ENCODE measurements at regions not wholly inside any gene's neighbourhood (a gene's known extent, or its start where the extent isn't known, plus 50 kb on each side); places are given as distances from the start of the nearest gene placed in this dataset.

GRCh38 chr20:4513720-4514119 is 172.5 kb upstream of the PRNP start:
- H3K36me3 Mint-ChIP-seq (ENCODE audit: unreplicated experiment) = no peaks in the 10 kb centered on the region
- H3K27ac Mint-ChIP-seq (ENCODE audit: unreplicated experiment) = peak overlapping the region; percentile 2
- DNase-seq (ENCODE audit: extremely low spot score, unreplicated experiment) = no peak

GRCh38 chr20:4512891-4513550 is 173.2 kb upstream of the PRNP start:
- Mint-ChIP-seq H3K27me3 (ENCODE audit: unreplicated experiment) (no peaks in the 10 kb centered on the region), H3K4me1 (ENCODE audit: unreplicated experiment) (peaks cover 20% of the 10 kb centered on the region), H3K4me3 (ENCODE audit: unreplicated experiment) (no peak overlapping the region), H3K9me3 (ENCODE audit: unreplicated experiment) (peaks cover 4% of the 10 kb centered on the region), H3K36me3 (ENCODE audit: unreplicated experiment) (no peaks in the 10 kb centered on the region), H3K27ac (ENCODE audit: unreplicated experiment) (peak overlapping the region; percentile 23)
- DNase-seq (ENCODE audit: extremely low spot score, unreplicated experiment) = no peak
- TF ChIP-seq CTCF (IDR thresholded peaks at IDR 0.05) = no peak

More at GRCh38 chr20:4513720-4514119, 172.5 kb upstream of the PRNP start:
- TF ChIP-seq CTCF (IDR thresholded peaks at IDR 0.05) = no peak
- peaks cover 4% of the 10 kb centered on the region for H3K9me3 Mint-ChIP-seq (ENCODE audit: unreplicated experiment)
- H3K27me3 Mint-ChIP-seq (ENCODE audit: unreplicated experiment) = no peaks in the 10 kb centered on the region
- H3K4me3 Mint-ChIP-seq (ENCODE audit: unreplicated experiment) = no peak overlapping the region
- peaks cover 20% of the 10 kb centered on the region for H3K4me1 Mint-ChIP-seq (ENCODE audit: unreplicated experiment)

- Mint-ChIP-seq H3K27me3 (ENCODE audit: unreplicated experiment) (no peaks in the 10 kb centered on the region), H3K9me3 (ENCODE audit: unreplicated experiment) (peaks cover 4% of the 10 kb centered on the region), H3K4me1 (ENCODE audit: unreplicated experiment) (peaks cover 29% of the 10 kb centered on the region), H3K27ac (ENCODE audit: unreplicated experiment) (no peak overlapping the region), H3K36me3 (ENCODE audit: unreplicated experiment) (no peaks in the 10 kb centered on the region), H3K4me3 (ENCODE audit: unreplicated experiment) (no peak overlapping the region)
- TF ChIP-seq CTCF (IDR thresholded peaks at IDR 0.05) = no peak
- no peak for DNase-seq (ENCODE audit: extremely low spot score, unreplicated experiment)
These were observed 174.5 kb upstream of the PRNP start for GRCh38 chr20:4511776-4512175.

DNA sequence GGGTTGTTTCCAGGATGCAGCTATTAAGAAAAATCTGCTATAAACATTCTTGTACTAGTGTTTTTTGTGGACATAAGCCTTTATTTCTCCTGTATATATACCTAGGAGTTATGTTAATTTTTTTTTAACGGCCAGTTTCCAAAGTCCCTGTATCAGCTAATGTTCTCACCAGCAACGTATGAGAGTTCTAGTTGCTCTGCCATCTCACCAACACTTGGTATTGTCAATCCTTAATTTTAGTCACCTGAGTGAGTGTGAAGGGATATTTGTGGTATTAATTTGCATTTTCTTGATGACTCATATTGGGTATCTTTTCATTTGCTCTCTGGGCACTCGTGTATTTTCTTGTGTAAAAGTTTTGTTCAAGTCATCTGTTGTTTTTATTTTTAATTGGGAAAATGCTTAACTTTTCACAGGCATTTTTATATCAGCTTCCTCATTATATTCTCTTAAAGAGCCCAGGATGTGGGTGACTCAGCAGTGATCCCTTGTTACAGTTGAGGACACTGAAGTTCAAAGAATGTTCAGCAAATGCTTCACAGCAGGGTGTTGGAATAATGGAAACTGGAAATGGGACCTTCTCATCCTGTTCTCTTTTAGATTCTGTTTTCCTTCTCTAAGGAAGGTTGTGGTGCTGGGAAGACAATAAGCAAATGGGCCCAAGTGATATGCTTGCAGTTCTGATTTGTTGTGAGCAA is 176.3 kb upstream of the PRNP start:
- no peaks in the 10 kb centered on the region for H3K27me3 Mint-ChIP-seq (ENCODE audit: unreplicated experiment)
- peaks cover 29% of the 10 kb centered on the region for H3K4me1 Mint-ChIP-seq (ENCODE audit: unreplicated experiment)
- peaks cover 4% of the 10 kb centered on the region for H3K9me3 Mint-ChIP-seq (ENCODE audit: unreplicated experiment)
- no peak for TF ChIP-seq CTCF (IDR thresholded peaks at IDR 0.05)
- no peak overlapping the region for H3K4me3 Mint-ChIP-seq (ENCODE audit: unreplicated experiment)
- no peaks in the 10 kb centered on the region for H3K36me3 Mint-ChIP-seq (ENCODE audit: unreplicated experiment)
- no peak for DNase-seq (ENCODE audit: extremely low spot score, unreplicated experiment)
- no peak overlapping the region for H3K27ac Mint-ChIP-seq (ENCODE audit: unreplicated experiment)

DNA sequence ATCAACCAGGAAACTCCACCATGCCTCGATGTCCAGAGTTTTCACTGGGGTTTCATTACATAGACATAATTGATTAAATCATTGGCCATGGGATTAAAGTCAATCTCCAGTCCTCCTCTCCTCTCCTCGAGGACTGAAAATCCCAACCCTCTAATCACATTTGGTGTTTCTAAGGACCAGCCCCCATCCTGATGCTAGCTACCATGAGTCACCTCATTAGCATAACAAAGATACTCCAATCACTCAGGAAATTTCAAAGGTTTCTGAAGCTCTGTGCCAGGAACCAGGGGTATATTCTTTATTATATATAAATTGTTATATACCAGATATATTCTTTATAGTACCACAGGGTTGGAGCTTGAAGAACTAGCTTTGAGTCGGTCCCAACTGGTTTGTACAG is 177.5 kb upstream of the PRNP start:
- Mint-ChIP-seq H3K36me3 (ENCODE audit: unreplicated experiment) (no peaks in the 10 kb centered on the region), H3K27ac (ENCODE audit: unreplicated experiment) (no peak overlapping the region), H3K27me3 (ENCODE audit: unreplicated experiment) (no peaks in the 10 kb centered on the region), H3K4me3 (ENCODE audit: unreplicated experiment) (no peak overlapping the region), H3K4me1 (ENCODE audit: unreplicated experiment) (peaks cover 27% of the 10 kb centered on the region), H3K9me3 (ENCODE audit: unreplicated experiment) (peaks cover 4% of the 10 kb centered on the region)
- TF ChIP-seq CTCF (IDR thresholded peaks at IDR 0.05) = no peak
- DNase-seq (ENCODE audit: extremely low spot score, unreplicated experiment) = no peak

All from osteocyte (in vitro differentiated cells).